MM.1S (cell line): ENCODE measurements at regions not wholly inside any gene's neighbourhood (a gene's known extent, or its start where the extent isn't known, plus 50 kb on each side); places are given as distances from the start of the nearest gene placed in this dataset.

ENCODE experiments used
- DNase-seq: peaks from one replicate; pipeline ENCODE4 v3.0.0-alpha.2; 2015
- H2AFZ ChIP-seq: fragments of 300-600 bp; sonication (generic); 2 replicates; pipeline ENCODE4 v1.6.0; 2016; ENCODE audit warnings: antibody characterized with exemption, low read length
- H3F3A ChIP-seq: fragments of 300-600 bp; sonication (generic); 2 replicates; pipeline ENCODE4 v1.6.1; 2016; ENCODE audit warnings: mild to moderate bottlenecking, antibody characterized with exemption, low read length, moderate library complexity, mixed read lengths; ENCODE audit not compliant: insufficient read depth
- H3K27ac ChIP-seq: fragments of 300-600 bp; sonication (generic); 2 replicates; pipeline ENCODE4 v1.5.1; 2016; ENCODE audit warnings: mild to moderate bottlenecking, low read length
- H3K27me3 ChIP-seq: fragments of 300-600 bp; sonication (generic); replicated peaks from 2 replicates; pipeline ENCODE4 v1.6.0; 2016; ENCODE audit warnings: low read length; ENCODE audit not compliant: insufficient read depth
- H3K36me3 ChIP-seq: fragments of 300-600 bp; sonication (generic); replicated peaks from 2 replicates; pipeline ENCODE4 v1.6.1; 2016; ENCODE audit warnings: mild to moderate bottlenecking, low read length, mixed read lengths; ENCODE audit not compliant: insufficient read depth
- H3K4me1 ChIP-seq: fragments of 300-600 bp; sonication (generic); 2 replicates; pipeline ENCODE4 v1.6.1; 2016; ENCODE audit warnings: low read length, mixed read lengths
- H3K4me2 ChIP-seq: fragments of 300-600 bp; sonication (generic); 2 replicates; pipeline ENCODE4 v1.6.0; 2016; ENCODE audit warnings: low read depth, low read length
- H3K4me3 ChIP-seq: fragments of 300-600 bp; sonication (generic); 2 replicates; pipeline ENCODE4 v1.5.1; 2016; ENCODE audit warnings: low read length, mixed read lengths
- H3K79me2 ChIP-seq: fragments of 300-600 bp; sonication (generic); 2 replicates; pipeline ENCODE4 v1.6.1; 2016; ENCODE audit warnings: mixed run types, low read length, mixed read lengths
- H3K9ac ChIP-seq: fragments of 300-600 bp; sonication (generic); 2 replicates; pipeline ENCODE4 v1.6.1; 2016; ENCODE audit warnings: low read length, mixed read lengths
- H3K9me2 ChIP-seq: fragments of 300-600 bp; sonication (generic); replicated peaks from 2 replicates; pipeline ENCODE4 v1.6.1; 2016; ENCODE audit warnings: mild to moderate bottlenecking, low read length, mixed read lengths; ENCODE audit not compliant: insufficient read depth
- H3K9me3 ChIP-seq: fragments of 300-600 bp; sonication (generic); replicated peaks from 2 replicates; pipeline ENCODE4 v1.6.1; 2016; ENCODE audit warnings: mild to moderate bottlenecking, low read length, mixed read lengths; ENCODE audit not compliant: insufficient read depth
- H4K20me1 ChIP-seq: fragments of 300-600 bp; sonication (generic); 2 replicates; pipeline ENCODE4 v1.6.1; 2016; ENCODE audit warnings: mild to moderate bottlenecking, low read length, moderate library complexity, mixed read lengths; ENCODE audit not compliant: insufficient read depth
- EZH2 ChIP-seq: fragments of 300-600 bp; sonication (generic); optimal IDR thresholded peaks from 2 replicates; pipeline ENCODE3; 2017; ENCODE audit warnings: low read depth, mild to moderate bottlenecking, antibody characterized with exemption, low read length, mixed read lengths
- EZH2phosphoT487 ChIP-seq: fragments of 300-600 bp; sonication (generic); IDR thresholded peaks from 2 replicates; pipeline ENCODE4 v1.6.1; 2018; ENCODE audit warnings: antibody characterized with exemption, low read length
- TF ChIP-seq, protein P1 (sequence below): fragments of 300-600 bp; sonication (generic); IDR thresholded peaks from 2 replicates; pipeline ENCODE4 v1.5.1; 2016; ENCODE audit warnings: antibody characterized with exemption, low read length, mixed read lengths

- no peaks in the 10 kb centered on the region for H3K79me2 ChIP-seq
- no peaks in the 10 kb centered on the region for H3K9me2 ChIP-seq
- H2AFZ ChIP-seq, result no peak overlapping the region
- no peaks in the 10 kb centered on the region for H4K20me1 ChIP-seq
- no peaks in the 10 kb centered on the region for H3K36me3 ChIP-seq
- DNase-seq, result no peak
- H3K27me3 ChIP-seq, result no peaks in the 10 kb centered on the region
- TF ChIP-seq, protein P1, sequence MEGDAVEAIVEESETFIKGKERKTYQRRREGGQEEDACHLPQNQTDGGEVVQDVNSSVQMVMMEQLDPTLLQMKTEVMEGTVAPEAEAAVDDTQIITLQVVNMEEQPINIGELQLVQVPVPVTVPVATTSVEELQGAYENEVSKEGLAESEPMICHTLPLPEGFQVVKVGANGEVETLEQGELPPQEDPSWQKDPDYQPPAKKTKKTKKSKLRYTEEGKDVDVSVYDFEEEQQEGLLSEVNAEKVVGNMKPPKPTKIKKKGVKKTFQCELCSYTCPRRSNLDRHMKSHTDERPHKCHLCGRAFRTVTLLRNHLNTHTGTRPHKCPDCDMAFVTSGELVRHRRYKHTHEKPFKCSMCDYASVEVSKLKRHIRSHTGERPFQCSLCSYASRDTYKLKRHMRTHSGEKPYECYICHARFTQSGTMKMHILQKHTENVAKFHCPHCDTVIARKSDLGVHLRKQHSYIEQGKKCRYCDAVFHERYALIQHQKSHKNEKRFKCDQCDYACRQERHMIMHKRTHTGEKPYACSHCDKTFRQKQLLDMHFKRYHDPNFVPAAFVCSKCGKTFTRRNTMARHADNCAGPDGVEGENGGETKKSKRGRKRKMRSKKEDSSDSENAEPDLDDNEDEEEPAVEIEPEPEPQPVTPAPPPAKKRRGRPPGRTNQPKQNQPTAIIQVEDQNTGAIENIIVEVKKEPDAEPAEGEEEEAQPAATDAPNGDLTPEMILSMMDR, result no peak
- TF ChIP-seq EZH2, result no peak
- TF ChIP-seq EZH2phosphoT487, result no peak
- no peak overlapping the region for H3K27ac ChIP-seq
- H3K4me2 ChIP-seq, result no peak overlapping the region
- no peaks in the 10 kb centered on the region for H3K4me1 ChIP-seq
- H3F3A ChIP-seq, result no peaks in the 10 kb centered on the region
- H3K9ac ChIP-seq, result no peak overlapping the region
- H3K9me3 ChIP-seq, result no peaks in the 10 kb centered on the region
- H3K4me3 ChIP-seq, result no peak overlapping the region
Observed at GRCh38 chrX:127649011-127649410, 403.2 kb downstream of the ACTRT1 start.

DNA sequence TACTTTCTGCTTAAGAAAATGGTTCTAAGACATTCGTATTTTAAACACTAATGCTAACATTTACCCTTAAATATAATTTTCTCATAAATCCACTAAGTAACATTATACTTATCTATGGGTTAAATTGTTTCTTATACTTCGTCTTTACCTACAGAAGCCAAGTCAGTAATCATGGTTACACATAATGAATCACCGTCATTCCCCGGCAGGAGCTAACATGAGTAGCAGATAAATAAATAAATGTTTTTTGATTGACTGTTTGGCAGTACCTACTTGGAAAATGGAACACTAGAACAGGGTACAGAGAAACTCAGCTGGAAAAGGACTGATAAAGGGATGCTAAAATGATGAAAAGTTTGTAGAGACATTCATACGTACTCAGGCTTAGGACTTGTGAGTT, 430.4 kb downstream of the ACTRT1 start:
- TF ChIP-seq EZH2 (no peak), EZH2phosphoT487 (no peak)
- TF ChIP-seq, protein P1, result no peak
- no peak for DNase-seq
- Histone ChIP-seq H3K79me2 (no peaks in the 10 kb centered on the region), H3K27me3 (no peaks in the 10 kb centered on the region), H3K9me2 (no peaks in the 10 kb centered on the region), H3F3A (no peaks in the 10 kb centered on the region), H3K4me3 (no peak overlapping the region), H4K20me1 (no peaks in the 10 kb centered on the region), H3K9me3 (no peaks in the 10 kb centered on the region), H3K9ac (no peak overlapping the region), H2AFZ (no peak overlapping the region), H3K4me1 (no peaks in the 10 kb centered on the region), H3K4me2 (no peak overlapping the region), H3K36me3 (no peaks in the 10 kb centered on the region), H3K27ac (no peak overlapping the region)

- Histone ChIP-seq H3K9me2 (no peaks in the 10 kb centered on the region), H3K4me1 (no peaks in the 10 kb centered on the region), H3K27ac (no peak overlapping the region), H3K4me2 (no peak overlapping the region), H3K79me2 (no peaks in the 10 kb centered on the region), H3K9ac (no peak overlapping the region), H2AFZ (no peak overlapping the region), H3K36me3 (no peaks in the 10 kb centered on the region), H3K9me3 (no peaks in the 10 kb centered on the region), H3F3A (no peaks in the 10 kb centered on the region), H3K27me3 (no peaks in the 10 kb centered on the region), H3K4me3 (no peak overlapping the region), H4K20me1 (no peaks in the 10 kb centered on the region)
- no peak for TF ChIP-seq EZH2
- TF ChIP-seq, protein P1, result no peak
- TF ChIP-seq EZH2phosphoT487, result no peak
- DNase-seq, result no peak
Observed at GRCh38 chrX:127606590-127606989, 445.6 kb downstream of the ACTRT1 start.

- Histone ChIP-seq H3K79me2 (no peaks in the 10 kb centered on the region), H3K36me3 (no peaks in the 10 kb centered on the region), H3K4me1 (no peaks in the 10 kb centered on the region), H2AFZ (no peak overlapping the region), H3K9me2 (no peaks in the 10 kb centered on the region), H3K4me2 (no peak overlapping the region), H3K27ac (no peak overlapping the region), H3K27me3 (no peaks in the 10 kb centered on the region), H3F3A (no peaks in the 10 kb centered on the region), H3K4me3 (no peak overlapping the region), H3K9me3 (no peaks in the 10 kb centered on the region), H3K9ac (no peak overlapping the region), H4K20me1 (no peaks in the 10 kb centered on the region)
- no peak for TF ChIP-seq EZH2
- TF ChIP-seq, protein P1, result no peak
- TF ChIP-seq EZH2phosphoT487, result no peak
- DNase-seq, result no peak
Observed at GRCh38 chrX:127596882-127597281, 455.3 kb downstream of the ACTRT1 start.
